ENCODE measurements at regions not wholly inside any gene's neighbourhood (a gene's known extent, or its start where the extent isn't known, plus 50 kb on each side); places are given as distances from the start of the nearest gene placed in this dataset.

DNA sequence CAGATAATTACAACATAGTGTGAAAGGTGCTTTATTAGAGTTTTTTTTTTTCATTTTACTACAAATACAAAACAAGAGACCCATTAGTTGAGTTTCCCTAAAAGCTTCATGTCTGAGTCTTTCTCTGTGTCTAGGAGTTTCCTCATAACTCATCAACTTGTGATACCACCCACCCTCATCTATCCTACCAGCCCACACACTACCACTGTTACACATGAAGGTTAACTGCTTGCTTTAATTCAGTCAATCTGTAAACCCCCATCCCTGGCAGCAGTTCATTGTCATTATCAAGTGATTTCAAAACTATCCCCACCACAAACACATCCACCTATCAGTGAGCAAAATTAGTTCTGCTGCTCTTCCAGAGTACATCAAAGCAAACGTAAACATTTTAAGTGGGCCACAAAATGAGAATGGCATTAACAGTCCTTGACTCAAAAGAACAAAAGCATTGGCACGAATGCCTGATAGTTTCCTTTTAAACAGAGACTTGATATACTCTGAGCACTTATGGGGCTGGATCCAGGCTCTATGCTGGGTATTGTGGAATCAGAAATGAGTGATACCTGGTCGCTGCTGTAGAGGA is 331.6 kb upstream of the FAM241A start:
- TF ChIP-seq EZH2phosphoT487 (IDR thresholded peaks at IDR 0.05; ENCODE audit: low read depth, severe bottlenecking, unreplicated experiment) (no peak), EZH2 (IDR thresholded peaks at IDR 0.05; ENCODE audit: borderline replicate concordance) (no peak)
- TF ChIP-seq, protein P1, sequence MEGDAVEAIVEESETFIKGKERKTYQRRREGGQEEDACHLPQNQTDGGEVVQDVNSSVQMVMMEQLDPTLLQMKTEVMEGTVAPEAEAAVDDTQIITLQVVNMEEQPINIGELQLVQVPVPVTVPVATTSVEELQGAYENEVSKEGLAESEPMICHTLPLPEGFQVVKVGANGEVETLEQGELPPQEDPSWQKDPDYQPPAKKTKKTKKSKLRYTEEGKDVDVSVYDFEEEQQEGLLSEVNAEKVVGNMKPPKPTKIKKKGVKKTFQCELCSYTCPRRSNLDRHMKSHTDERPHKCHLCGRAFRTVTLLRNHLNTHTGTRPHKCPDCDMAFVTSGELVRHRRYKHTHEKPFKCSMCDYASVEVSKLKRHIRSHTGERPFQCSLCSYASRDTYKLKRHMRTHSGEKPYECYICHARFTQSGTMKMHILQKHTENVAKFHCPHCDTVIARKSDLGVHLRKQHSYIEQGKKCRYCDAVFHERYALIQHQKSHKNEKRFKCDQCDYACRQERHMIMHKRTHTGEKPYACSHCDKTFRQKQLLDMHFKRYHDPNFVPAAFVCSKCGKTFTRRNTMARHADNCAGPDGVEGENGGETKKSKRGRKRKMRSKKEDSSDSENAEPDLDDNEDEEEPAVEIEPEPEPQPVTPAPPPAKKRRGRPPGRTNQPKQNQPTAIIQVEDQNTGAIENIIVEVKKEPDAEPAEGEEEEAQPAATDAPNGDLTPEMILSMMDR (IDR thresholded peaks at IDR 0.05; ENCODE audit: poor library complexity): no peak
